ENCODE measurements at regions not wholly inside any gene's neighbourhood (a gene's known extent, or its start where the extent isn't known, plus 50 kb on each side); places are given as distances from the start of the nearest gene placed in this dataset.

DNA sequence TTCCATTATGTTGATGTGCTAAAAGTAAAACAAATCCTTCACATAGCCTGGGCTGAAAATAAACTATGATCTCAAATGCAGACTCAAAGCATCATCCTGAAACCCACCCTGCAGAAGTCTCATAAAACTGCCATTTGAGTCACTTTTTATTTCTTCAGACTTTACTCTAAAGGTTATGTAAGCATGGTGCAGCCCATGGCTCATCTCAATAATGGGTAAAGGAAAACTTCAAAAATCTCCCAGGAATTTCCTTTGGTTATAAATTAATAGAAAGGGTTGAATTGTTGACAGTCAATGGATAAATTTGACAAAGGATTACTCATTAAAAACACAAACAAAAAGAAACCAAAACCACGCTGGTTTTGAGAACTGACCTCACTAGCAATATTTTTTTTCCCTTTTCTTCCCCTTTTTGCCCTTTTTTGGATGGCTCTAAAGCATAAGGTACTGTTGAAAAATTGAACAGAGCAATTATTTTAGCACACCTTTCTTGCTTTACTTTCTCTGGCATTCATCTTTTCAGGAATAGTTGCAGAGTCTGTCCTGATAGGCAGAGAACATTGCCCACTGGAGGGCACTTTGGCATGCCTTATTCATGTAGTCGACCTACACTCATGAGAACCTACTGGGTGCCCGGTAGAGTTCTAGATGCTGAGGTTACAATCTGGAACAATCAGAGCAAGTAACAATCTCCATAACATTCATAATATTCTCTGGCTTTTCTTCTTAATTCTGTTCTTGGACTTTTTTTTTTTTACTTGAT, 191.4 kb downstream of the TMEM167A start:
- TF ChIP-seq EZH2 (IDR thresholded peaks at IDR 0.05; ENCODE audit: borderline replicate concordance, low read depth, low read length, severe bottlenecking) (no peak), CTCF (IDR thresholded peaks at IDR 0.05; ENCODE audit: borderline replicate concordance, extremely low read depth, low read length, poor library complexity, severe bottlenecking) (peak; percentile 31)

Measured in DND-41 (cell line).